HG02981 (cell line): ENCODE measurements at regions not wholly inside any gene's neighbourhood (a gene's known extent, or its start where the extent isn't known, plus 50 kb on each side); places are given as distances from the start of the nearest gene placed in this dataset.

ENCODE experiments used
- ATAC-seq: cut with Tn5 transposase; IDR thresholded peaks from one replicate; pipeline ENCODE4 v1.9.1; 2021; ENCODE audit warnings: mild to moderate bottlenecking, moderate library complexity; ENCODE audit not compliant: unreplicated experiment

- peak; percentile 86 for ATAC-seq
Observed at GRCh38 chr15:31472636-31473384, 146.2 kb downstream of the KLF13 start.

- no peak for ATAC-seq
Observed at GRCh38 chr15:31473385-31474058, 146.9 kb downstream of the KLF13 start.

GRCh38 chr15:31474059-31474868 is 147.6 kb downstream of the KLF13 start:
- ATAC-seq: no peak

GRCh38 chr15:31476236-31476810 is 149.7 kb downstream of the KLF13 start:
- no peak for ATAC-seq

- ATAC-seq: no peak
Observed at GRCh38 chr15:31476866-31477265, 150.2 kb downstream of the KLF13 start.

DNA sequence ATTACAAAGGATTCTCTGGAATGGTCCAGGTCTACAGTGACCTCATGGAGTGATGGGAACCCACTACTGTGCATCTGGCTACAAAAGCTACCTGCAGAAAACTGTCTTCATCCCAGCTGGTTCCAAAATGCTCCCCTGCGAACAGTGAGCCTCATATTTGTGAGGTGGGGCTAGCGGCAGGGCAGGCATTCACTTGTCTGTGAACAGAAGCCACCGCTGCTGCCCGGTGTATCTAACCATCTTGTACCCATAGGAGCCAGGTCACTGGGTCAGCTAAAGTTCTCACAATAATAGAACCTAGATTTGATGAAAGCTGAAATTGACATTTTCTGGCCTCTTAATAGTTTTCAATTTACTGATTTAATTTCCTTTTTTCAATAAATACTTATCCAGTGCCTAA is 150.7 kb downstream of the KLF13 start:
- ATAC-seq: no peak

GRCh38 chr15:31477851-31478701 is 151.4 kb downstream of the KLF13 start:
- ATAC-seq: no peak

GRCh38 chr15:31478702-31479221 is 152.1 kb downstream of the KLF13 start:
- no peak for ATAC-seq

- no peak for ATAC-seq
Observed at GRCh38 chr15:31480356-31481025, 153.9 kb downstream of the KLF13 start.

DNA sequence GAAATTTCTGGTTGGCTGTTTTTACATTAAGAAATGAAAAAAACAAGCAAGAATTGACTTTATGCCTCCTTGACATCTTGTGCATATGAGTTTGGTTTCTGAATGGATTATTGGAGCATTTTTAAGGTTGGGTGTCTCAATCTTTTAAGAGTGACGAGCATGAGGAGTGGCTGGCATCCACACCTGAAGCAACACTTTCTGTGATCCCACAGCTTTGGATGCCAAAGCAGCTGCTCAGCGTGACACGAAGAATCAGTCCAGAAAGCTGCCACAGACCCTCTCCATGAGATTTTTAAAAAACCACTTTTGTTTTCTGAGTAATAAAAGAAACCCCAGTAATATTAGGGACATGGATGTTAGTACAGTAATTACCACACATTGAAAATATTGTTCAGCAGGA is 154.5 kb downstream of the KLF13 start:
- ATAC-seq: no peak

DNA sequence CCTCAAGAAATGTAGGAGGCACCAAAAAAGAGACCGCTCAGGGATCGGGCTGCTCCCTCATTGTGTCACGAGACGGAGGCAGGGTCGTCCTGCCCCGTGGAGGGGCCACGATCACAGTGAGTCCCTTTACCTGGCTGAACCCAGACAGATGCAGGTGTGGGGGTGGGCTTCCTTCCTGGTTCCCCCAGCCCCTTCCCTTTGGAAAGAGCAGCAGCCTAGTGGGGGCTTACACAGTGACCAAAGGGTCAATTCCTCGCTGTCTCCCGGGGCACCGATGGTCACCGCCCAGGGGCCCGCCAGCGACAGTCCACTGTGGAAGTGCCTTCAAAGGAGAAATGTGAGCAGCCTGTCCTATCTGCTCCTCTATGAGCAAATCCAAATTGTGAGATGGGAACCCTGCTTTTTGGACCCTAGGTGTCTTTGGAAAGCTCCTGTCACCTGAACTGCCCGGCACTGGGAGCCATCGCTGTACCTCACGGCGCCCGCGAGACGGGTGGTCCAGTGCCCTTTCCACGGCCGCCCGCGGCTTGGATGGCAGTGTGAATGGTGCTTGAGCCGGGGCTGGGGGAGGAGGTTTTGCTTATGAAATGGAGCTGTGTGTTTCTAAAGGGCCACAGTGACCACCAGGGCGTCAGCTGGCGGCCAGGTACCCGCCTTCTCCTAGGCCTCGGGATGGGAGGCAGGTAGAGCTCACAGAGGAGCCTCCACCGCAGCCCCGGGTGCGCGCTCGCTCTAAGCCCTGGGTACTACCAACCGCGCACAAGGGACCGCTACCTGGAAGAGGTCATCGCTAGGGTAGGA is 155.7 kb downstream of the KLF13 start:
- ATAC-seq: no peak

- ATAC-seq: no peak
Observed at GRCh38 chr15:31483053-31483985, 156.7 kb downstream of the KLF13 start.

DNA sequence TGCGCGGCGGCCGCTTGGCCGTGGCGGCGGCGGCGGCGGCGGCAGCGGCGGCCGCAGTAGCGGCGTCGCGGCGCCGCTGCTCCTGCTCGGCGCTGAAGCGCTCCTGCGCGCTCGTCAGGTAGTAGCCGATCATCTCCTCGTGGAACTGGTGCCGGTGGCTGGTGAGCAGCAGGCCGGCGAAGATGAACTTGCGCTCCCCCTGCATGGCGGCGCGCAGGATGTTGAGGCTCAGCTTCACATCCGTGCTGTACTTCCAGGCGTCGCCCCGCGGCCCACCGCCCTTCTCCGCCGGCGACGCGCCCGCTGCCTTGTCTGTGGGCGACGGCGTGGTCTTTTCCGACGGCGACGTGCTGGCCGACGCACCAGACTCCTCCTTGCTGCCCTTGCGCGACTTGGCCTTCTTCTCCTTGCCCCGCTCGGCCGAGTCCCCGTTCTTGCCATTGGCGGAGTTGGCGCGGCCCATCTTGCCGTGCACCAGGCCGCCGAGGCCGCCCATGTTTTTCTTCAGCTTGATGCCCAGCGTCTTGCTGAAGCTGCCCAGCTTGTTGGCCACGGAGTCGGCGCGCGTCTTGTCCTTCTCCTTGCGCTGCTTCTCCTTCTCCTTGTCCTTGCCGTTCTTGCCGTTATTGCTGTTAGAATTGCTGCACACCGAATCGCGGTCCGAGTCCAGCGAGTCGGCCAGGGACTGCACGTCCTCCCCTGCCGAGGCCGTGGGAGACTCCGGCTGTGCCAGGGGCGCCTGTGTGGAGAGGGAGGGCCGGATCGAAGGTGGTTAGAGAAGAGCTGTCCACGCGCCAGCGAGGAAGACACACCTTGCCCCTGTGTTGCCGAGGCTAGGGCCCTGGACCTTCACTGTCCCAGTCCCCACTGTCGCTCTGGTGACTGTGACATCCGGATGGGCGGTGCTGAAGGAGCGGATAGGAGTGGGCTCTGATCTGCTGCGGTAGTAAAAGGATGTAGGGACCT is 157.6 kb downstream of the KLF13 start:
- ATAC-seq: no peak

DNA sequence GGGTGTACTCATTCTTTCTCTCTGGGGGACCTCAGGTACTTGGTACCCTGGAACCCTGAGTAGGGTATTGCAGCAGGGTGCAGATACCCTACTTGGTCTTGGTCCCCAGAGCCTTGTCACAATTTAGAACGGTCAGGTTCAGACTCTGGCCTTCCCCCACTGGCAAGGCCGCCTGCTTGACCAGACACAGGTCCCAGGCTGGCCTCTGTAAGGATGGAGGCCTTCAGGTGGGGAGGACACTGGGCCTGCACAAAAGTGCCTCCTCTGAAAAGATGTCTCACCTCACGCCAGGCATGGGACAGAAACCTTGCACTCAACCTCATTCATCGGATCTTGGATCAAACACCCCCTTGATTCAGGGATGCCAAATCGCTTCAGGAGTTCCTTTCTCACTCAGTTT is 158.4 kb downstream of the KLF13 start:
- no peak for ATAC-seq

DNA sequence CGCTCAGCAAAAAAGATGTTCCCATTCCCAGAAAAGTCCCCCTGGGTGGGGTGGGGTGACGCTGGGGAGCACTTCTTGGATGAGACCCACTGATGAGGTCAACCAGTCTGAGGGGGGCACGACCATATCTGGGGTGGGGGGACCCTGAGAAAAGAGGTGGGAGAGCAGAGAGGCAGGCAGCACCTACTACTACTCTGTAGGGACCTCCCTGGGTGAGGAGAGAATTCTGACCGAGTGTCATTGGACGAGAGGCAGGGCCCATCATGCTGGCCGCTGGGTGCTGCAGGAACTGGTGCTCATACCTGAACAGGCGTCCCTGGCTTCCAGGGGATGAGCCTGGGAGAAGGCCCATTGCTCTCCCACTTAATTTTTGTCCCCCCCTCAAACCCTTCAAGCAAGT is 158.8 kb downstream of the KLF13 start:
- ATAC-seq: no peak

- no peak for ATAC-seq
Observed at GRCh38 chr15:31485911-31486461, 159.4 kb downstream of the KLF13 start.
